ENCODE measurements at regions not wholly inside any gene's neighbourhood (a gene's known extent, or its start where the extent isn't known, plus 50 kb on each side); places are given as distances from the start of the nearest gene placed in this dataset.
"Not testable (repeated sequence)": the region's sequence is repeated elsewhere in the genome, so short reads cannot be mapped to it uniquely, and the experiment has no call there.

GRCh38 chr11:7143908-7144307 lies 55.1 kb downstream of the RBMXL2 start:
- peak; percentile 14 for DNase-seq

DNA sequence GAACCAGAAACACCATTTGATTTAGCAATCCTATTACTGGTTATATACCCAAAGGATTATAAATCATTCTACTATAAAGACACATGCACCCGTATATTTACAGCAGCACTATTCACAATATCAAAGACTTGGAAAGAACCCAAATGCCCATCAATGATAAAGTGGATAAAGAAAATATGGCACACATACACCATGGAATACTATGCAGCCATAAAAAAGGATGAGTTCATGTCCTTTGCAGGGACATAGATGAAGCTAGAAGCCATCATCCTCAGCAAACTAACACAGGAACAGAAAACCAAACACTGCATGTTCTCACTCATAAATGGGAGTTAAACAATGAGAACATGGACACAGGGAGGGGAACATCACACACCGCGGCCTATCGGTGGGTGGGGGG lies 61.3 kb downstream of the RBMXL2 start:
- DNase-seq = not testable (repeated sequence)

- DNase-seq = no peak
These were observed 66.1 kb downstream of the RBMXL2 start for GRCh38 chr11:7154881-7155361.

DNA sequence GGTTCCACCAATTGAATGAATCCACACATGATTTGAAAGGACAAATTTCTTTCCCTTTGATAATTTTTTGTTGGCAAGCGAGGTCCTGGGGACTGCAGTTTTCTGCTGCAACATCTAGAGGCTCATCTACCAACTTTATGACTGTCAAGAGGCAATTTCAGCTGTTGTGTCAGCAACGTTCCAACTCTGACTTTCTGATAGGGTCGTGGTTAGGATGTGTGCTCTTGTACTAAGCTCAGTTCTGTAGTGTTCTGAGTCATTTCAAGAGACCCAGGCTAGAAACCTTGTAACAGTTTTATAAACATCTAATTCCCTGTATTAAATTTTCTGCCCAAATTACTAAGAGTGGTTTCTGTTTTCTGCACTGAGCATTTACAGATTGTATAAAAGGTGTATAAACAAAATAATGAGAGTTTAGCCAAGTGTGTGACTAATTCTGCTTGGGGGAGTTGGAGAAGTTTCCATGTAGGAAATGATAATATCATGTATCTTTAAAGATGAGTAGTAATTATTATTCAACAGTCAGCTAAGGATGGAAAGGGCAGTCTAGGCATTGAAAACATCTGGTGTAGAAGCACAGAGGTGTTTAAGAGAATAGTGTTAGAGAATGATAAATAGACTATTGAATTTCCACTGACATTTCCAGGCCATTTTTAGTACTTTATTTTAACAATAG lies 72.2 kb downstream of the RBMXL2 start:
- DNase-seq = no peak

GRCh38 chr11:7165911-7166310 lies 77.1 kb downstream of the RBMXL2 start:
- peak; percentile 21 for DNase-seq

GRCh38 chr11:7167976-7168740 lies 79.4 kb downstream of the RBMXL2 start:
- peak; percentile 39 for DNase-seq

DNA sequence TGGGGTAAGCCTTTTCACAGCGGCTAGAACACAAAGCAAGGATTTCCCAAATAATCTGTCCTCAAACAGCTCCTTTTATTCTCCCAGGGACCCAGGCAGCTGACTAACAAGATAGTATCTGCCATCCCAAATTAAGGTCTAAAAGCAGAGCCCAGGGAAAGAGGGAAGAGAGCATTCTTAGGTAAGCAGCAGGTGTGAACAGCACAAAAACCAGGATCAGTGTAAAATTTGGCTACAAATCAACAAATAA lies 79.9 kb downstream of the RBMXL2 start:
- no peak for DNase-seq

DNA sequence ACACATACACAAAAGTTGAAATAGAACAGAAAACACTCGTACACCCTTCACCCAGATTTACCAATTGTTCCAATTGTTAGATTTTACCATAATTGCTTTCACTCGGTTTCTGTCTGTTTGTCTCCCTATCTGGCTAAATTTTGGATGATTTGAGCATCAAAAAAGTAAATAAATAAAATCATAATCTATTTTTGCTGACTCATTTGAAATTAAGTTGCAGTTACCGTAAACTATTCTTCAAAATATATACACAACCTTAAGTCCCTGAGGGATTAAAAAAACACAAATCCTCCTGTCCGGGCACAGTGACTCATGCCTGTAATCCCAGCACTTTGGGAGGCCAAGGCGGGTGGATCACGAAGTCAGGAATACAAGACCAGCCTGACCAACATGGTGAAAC lies 81.3 kb upstream of the SYT9 start:
- no peak for DNase-seq

- no peak for DNase-seq
These were observed 76.7 kb upstream of the SYT9 start for GRCh38 chr11:7175007-7175406.

DNA sequence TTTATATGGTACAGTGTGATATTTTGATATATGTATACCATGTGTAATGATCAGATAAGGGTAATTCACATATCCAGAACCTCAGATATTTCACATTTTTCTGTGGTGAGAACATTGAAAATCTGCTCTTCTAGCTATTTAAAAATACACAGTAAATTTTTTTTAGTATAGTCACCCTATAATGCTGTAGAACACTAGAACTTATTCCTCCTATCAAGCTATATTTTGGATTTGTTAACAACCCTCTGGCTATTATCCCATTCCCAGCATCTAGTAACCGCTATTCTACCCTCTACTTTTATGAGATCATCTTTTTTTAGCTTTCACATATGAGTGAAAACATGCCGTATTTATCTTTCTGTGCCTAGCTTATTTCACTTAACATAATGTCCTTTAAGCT lies 65.5 kb upstream of the SYT9 start:
- no peak for DNase-seq

DNA sequence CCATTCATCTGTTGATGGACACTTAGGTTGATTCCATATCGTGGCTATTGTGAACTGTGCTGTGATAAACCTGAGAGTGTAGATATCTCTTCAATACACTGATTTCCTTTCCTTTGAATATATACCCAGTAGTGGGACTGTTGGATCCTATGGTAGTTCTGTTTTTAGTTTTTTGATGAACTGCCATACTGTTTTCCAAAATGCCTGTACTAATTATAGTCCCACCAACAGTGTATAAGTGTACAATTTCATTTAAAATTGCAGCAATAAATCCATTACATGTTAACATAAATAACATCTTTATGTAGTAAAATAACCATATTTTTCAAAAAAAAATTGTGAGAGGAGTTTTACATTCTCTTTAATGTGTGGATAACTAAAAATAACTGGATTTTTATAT lies 65.0 kb upstream of the SYT9 start:
- no peak for DNase-seq

- DNase-seq = not testable (repeated sequence)
These were observed 58.9 kb upstream of the SYT9 start for GRCh38 chr11:7192785-7193184.

DNA sequence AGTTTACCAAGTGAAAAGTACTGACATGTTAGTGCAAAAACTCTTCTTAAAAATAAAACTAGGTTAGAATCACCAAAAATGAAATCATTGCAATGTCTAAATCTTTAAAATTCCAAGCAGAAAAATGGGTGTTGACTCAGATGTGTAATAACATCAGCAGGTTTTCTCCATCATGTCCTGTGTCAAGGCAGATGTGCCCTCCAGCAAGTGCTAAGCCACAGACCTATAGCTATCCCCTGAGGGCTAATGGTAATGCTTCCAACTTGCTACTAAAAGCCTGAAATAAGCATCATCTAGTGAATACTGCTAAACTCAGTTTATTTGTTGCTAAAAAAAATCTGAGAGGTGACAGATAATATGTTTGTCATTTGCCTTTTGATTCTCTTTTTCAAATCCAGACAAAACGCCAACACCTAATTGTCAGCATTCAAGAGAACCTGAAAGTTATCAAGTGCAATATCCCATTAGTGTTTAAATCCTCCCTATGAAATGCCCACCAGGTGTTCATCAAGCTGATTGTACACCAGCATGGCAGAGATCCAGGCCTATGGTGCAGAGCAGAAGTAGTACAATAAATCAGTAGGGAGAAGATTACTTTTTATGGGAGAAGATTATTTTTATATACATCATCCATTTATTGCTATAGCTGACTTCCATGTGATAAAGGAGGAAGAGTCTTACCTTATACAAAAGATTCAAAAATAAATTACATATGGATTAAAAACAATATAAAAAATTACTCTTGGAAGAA lies 55.1 kb upstream of the SYT9 start:
- no peak for DNase-seq

GRCh38 chr11:7197469-7197868 lies 54.2 kb upstream of the SYT9 start:
- no peak for DNase-seq
